GM12865 (cell line): ENCODE measurements at regions not wholly inside any gene's neighbourhood (a gene's known extent, or its start where the extent isn't known, plus 50 kb on each side); places are given as distances from the start of the nearest gene placed in this dataset.

ENCODE experiments used
- DNase-seq: peaks from one replicate; pipeline ENCODE4 v3.0.0; 2010; ENCODE audit warnings: low read depth
- H3K4me3 ChIP-seq: 2 replicates; pipeline ENCODE4 v1.5.1; 2011; ENCODE audit warnings: mild to moderate bottlenecking, low read depth, low read length, control low read depth
- CTCF ChIP-seq: IDR thresholded peaks from 2 replicates; pipeline ENCODE4 v1.5.1; 2011; ENCODE audit warnings: low read length, control low read depth, low read depth, inconsistent platforms; ENCODE audit not compliant: insufficient read depth; ENCODE audit errors: missing control alignments

- no peak for TF ChIP-seq CTCF
- no peak overlapping the region for H3K4me3 ChIP-seq
- DNase-seq: no peak
Measured at GRCh38 chr9:88219601-88220000, 81.3 kb upstream of the SPATA31C2 start.

GRCh38 chr9:88218726-88219125 lies 80.5 kb upstream of the SPATA31C2 start:
- TF ChIP-seq CTCF: no peak
- H3K4me3 ChIP-seq: no peak overlapping the region
- DNase-seq: no peak

- TF ChIP-seq CTCF: no peak
- DNase-seq: no peak
- no peak overlapping the region for H3K4me3 ChIP-seq
Measured at GRCh38 chr9:88216126-88216995, 78.1 kb upstream of the SPATA31C2 start.

- no peak for DNase-seq
- TF ChIP-seq CTCF: no peak
- H3K4me3 ChIP-seq: no peak overlapping the region
Measured at GRCh38 chr9:88215196-88216125, 77.2 kb upstream of the SPATA31C2 start.

- no peak overlapping the region for H3K4me3 ChIP-seq
- no peak for DNase-seq
- TF ChIP-seq CTCF: no peak
Measured at GRCh38 chr9:88202321-88202720, 64.0 kb upstream of the SPATA31C2 start.

- DNase-seq: no peak
- no peak overlapping the region for H3K4me3 ChIP-seq
- TF ChIP-seq CTCF: no peak
Measured at GRCh38 chr9:88198341-88198807, 60.1 kb upstream of the SPATA31C2 start.
